GM21723 (cell line): ENCODE measurements at regions not wholly inside any gene's neighbourhood (a gene's known extent, or its start where the extent isn't known, plus 50 kb on each side); places are given as distances from the start of the nearest gene placed in this dataset.

Experiments
- ATAC-seq: cut with Tn5 transposase; IDR thresholded peaks from one replicate; pipeline ENCODE4 v1.9.1; 2021; ENCODE audit warnings: mild to moderate bottlenecking, moderate library complexity; ENCODE audit not compliant: unreplicated experiment

DNA sequence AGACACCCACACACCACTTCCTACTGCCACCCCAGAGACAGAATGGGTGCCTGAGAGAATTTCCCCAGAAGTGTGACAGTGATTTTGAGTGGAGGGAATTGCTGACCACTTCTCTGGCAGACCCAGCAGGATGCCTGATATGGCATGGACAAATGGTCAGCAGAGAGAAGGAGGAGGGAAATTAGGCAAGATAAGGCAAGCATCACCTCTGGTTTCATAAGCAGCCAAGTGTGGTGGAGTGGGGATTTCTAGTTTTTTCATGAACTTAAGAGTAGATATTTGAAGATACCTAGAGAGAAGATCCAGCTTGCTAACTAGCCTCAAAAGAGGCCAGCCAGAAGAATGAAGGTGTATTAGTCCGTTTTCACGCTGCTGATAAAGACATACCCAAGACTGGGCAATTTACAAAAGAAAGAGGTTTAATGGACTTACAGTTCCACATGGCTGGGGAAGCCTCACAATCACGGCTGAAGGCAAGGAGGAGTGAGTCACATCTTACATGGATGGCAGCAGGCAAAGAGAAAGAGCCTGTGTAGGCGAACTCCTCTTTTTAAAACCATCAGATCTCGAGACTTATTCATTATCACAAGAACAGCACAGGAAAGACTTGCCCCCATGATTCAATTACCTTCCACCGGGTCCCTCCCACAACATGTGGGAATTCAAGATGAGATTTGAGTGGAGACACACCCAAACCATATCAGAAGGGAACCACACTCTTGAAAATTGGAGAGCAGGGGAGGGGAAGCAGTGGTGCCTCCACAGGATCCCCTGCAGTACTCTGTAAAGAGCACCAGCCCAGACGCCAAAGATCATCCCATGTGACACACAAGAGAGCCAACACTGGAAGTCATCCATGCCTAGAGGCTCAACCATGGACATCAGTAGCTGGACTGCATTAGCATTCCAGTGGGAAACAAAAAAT is 64.2 kb downstream of the RBM43 start:
- ATAC-seq = no peak

DNA sequence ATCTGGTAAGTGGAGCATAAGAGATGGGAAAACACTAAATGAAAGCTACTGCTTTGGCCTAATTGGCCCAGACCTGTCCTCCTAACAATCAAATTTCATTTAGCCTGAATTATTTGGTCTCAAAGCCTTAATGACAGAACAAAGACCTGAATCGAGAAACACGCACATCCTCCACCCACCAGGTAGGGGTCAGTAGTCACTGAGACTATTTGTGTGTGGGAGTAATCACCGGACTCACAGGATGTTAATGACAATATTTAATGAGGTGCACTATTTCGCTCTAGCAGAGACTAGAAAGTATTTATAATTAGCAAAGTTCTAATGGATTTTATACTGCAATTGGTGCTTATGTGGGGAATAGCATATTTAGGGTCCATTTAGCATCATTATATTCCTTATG is 68.1 kb downstream of the RBM43 start:
- no peak for ATAC-seq

DNA sequence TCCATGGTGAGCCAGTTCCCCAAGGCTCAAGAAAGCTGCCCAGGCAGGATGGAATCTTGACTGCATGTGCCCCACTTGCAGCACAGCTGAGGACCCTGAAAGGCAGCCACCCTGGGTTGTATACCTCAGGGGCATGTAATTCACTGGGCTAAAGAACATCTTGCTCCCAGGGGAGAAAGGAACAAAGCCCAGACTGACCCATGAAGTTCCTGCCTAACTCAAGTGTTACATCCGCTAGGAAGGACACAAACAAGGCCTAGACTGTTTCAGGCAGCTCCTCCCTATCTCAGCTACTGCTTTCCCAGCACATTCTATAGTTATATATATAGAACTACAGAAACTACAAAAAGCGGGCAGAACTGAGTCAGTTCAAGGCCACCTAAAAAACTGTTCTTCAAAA is 69.0 kb downstream of the RBM43 start:
- ATAC-seq = no peak

DNA sequence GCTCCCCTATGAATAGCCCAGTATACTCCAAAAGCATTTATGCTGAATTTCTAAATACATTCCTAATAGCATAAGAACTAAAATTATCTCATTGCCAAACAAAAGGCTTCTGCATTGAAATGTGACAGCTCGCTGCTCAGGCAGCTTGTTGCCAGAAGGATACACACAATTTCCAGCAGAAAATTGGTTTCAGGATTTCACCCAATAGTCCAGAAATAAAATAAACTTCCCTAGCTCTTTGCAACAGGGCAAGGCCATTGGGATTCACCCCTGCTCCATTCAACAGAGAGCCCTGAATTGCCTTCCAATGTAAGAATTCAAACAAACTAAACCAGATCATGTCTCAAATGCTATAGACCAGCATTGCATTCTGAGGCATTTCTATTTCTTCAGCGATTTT is 70.7 kb downstream of the RBM43 start:
- no peak for ATAC-seq

DNA sequence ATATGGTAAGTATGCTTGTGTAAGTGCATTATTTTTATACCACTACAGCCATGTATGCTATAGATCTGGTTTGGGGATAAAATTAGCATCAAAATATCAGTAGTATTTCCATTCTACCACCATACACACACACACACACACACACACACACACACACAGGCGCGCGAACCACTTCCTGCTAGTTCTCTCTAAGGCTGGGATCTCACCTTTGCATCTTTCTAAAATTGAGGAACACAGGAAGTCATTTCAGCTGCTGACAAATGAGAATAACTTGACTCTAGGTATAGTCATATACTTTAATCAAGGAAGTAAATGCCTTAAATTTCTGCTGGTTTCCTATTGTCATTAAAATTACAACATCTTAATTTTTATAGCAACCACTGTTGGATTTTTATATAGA is 72.5 kb downstream of the RBM43 start:
- no peak for ATAC-seq

DNA sequence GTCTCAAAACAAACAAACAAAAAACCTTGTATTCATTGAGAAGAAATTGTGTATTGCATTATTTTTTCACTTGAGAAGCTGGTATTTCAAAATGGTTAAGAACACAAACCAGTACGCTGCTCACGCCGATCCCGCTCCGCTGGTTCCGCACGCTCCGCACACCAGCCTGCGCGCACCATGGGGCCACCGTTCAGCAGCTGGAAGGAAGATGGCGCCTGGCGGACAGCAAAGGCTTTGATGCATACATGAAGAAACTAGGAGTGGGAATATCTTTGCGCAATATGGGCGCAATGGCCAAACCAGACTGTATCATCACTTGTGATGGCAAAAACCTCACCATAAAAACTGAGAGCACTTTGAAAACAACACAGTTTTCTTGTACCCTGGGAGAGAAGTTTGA is 75.7 kb downstream of the RBM43 start:
- ATAC-seq = no peak

DNA sequence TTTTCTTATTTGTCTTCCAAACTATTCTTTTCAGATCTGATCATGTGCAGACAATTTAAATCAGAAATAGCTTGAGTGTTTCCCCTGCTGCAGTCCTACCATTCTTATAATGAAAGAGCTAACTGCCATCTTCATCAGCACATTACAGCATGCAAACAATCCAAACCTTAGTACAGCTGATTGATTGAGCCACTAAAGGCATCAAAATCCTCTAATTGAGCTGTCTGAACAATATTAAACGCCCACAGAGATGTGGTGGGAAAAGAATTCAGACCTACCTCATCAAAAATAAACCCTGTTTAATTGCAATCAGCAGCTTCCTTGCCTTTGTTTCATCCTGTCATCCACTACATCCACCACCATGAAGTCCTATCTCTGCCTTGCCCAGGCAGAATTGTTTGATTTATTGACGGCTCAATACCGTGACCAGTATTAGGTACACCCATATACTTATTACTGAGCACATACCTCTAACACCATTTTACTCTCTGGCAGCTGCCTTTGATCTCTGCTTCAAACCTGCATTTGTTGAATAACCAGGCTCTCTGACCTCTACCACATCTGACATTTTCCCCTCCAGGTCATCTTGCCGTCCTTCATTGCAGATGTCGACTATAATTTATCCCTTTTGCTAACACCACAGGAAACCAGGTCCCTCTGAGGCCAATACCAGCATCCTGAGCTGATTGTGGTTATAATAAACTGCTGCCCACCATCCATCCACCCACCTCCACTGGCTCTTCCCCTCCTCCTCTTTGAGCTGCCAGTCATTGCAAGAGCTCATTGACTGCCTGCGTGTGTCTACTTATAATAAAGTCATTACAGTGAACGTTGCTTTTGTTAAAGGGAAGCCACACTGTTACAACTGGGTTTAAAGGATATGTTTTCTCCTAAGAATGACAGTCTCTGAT is 78.5 kb downstream of the RBM43 start:
- ATAC-seq = no peak

DNA sequence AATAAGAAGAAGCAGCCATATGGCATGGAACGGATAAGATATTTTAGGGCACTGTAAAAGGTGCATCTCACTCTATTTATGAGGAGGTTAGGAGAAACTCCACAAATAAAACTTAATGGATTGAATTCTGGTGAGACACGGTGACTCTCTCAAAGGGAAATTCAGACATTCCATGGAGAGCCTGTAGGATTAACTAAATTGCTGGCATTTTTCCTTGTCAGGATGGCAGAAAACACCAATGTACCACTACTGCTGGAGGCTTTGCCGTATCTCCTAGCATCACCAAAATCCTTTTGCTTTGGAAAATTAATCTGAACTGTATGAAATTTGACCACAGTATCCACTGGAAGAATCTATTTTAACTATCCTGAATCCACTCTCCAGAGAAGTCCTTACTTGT is 79.3 kb downstream of the RBM43 start:
- no peak for ATAC-seq

DNA sequence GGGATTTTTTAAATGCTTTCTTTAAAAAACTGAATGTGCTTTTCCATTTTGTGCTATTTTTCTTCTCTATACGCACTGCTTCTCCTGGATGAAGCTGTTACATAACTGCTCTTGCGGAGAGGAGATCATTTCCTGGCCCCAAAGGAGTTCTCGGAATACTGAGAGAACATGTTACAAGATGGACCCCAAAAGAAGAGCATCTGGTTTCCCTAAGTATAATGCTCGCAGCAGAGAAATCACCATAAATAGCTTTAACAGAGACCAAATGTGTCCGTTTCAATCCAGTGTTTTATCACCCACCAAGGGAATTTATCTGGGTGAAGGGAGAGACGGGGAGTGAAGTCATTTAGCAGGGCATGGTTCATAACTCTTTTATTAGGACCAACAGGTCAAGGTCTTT is 80.1 kb downstream of the RBM43 start:
- ATAC-seq = no peak

DNA sequence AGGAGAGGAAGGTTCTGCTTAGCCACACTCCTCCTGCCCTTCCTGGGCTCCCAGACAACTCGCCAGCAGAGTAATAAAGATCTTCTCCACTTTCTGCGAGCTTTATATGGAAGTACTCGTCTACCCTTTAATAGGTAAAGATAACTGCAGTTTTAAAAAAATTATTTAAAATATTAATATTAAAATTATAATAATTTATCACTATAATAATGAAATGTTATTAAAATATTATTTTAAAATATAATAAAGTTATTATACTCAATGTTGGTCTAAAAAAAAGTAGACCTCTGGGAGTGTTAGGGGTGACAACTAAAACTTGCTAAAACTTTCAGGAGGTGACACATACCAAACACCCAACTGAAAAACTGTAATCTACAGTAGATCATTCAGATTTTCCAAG is 81.5 kb downstream of the RBM43 start:
- no peak for ATAC-seq

DNA sequence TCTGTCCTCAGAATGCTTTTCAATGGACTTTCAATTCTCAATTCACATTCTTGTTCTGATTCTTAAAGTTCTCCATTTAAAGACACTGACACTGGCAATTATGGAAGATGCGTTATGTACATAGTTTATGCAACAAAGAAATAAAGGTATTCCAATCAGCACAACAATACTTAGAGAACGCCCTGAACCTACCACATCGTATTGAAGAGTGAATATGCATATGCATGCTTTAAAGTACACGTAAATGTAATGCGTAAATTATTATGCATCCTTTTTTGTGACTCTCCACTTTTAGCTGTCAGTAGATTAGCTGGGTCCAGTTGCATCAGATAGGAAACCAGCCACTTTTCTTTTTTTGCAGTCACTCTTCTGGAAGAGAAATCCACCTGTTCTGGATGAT is 83.5 kb downstream of the RBM43 start:
- no peak for ATAC-seq

DNA sequence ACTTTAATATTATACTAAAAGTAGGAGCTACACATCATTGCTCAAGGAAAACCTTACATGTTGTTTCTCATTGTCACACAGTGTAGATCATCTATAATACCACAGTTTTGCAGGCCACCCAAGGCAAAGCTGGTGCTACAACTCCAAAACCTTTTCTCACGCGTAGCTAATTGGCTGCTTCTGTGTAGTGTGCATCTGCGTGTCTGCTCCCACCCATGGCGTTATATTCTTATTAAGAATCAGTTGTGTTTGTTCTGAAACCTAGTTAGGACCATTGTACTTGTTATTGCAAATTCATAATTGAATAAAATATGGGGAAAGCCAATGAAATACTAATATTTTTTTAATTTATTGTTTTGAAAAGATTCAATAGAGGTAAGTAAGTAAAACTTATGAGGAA is 83.9 kb downstream of the RBM43 start:
- ATAC-seq = no peak

DNA sequence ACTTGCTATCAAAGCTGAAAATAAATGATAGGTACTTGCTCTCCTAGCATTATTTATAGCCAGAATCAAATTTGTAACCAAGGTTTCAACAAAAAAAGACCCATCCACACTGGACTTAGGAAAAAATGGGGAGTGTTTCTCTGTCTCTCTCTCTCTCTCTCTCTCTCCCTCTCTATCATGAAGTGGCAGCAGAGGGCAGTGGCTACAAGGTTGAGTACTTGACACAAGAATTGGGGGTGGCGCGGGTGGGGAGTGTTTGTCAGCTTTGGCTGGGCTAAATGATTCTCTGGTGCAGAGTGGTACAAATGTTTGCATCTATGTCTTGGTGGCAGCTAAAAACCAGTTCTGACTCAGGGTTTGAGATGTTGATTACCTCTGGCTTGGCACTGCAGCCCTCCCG is 85.0 kb downstream of the RBM43 start:
- ATAC-seq = no peak

DNA sequence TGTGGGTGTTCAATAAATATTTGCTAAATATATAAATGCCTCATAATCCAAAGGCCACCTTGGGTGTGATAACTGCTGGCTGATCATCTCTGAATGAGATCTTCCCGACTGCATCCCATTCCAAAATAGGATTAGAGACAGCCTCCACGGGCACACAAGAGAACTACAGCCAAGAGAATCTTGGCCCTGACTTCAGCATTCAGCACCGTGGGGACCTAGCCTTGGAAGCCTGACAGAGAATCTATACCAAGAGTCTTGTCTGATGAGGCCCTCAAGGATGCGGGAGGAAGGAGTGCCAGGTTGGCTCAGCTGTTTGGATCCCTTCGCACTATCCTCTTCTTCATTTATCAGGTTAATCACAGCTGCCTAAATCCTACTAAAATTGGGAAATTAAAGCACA is 85.8 kb downstream of the RBM43 start:
- no peak for ATAC-seq

DNA sequence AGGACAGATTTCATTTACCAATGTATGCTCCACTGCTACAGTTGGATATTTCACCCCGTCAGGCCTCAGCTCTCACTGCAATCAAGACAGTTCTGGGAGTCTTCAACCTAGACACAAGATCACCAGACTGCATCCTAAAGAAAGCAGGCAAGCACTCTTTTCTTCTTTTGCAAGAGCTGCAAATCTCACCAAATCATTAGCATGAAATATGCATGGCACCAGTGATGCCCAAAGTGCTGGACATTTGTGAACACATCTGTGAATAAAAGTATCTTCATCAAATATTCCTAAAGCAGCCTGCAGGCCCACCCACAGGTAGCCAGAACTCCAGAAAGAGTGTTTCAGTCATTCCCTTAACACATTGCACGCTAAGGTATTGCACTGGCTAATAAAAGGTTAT is 87.5 kb downstream of the RBM43 start:
- ATAC-seq = no peak

DNA sequence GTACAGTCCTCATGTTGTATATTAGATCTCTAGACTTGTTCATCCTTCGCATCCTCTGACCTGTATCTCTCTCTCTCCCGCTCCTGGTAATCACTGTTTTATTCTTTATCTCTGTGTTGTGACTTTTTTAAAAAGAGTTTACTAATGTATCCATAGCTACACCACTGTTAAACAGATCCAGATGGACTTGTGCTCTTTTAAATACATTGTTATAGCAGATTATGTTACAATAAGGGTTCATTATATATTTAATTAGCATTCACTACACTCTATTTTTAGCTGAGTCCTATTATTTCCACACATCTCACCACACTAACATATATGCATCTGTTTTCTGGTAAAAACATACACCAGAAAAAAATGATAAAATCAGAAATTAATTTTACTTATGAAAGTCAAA is 90.5 kb downstream of the RBM43 start:
- no peak for ATAC-seq

DNA sequence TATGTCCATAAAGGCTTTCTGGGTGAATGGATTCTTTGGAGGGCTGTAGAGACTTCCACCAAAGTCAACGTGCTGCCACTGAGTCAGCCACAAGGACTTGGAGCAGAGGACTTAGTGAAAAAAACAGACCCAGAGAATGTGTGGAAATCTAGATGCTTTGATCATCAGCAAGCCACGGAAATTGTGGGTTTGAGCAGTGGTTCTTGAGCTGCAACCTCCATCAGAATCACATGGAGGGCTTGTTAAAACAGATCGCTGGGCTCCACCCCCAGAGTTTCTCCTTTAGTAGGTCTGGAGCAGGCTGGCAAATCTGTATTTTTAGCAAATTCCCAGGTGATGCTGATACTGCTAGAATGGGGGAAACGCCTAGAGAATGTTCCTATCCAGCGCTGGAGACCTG is 95.3 kb downstream of the RBM43 start:
- no peak for ATAC-seq

DNA sequence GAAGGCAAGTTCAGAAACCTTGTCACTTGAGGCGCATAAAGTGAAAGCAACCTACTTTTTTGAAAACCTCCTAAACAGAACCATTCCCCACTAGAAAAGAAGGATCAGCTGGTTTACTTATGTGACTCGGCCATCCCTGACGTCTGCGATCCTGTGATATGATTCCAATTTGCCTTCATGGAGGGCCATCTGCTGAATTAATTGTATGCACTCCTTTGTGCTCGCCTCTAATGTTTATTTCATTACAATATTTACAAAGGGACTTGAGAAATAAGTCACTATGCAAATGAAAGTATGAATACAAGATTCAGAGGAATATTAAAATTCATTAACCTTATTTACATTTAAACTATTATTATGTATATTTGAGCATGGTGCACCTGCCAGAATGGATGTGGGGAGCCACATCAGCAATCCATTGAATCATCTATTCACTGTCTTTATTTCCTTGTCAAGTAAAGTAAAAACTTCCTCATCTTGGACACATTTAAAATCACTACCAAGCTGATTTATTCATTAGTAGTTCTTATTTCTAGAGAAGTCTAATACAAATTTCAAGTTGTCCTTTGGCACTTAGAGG is 96.5 kb downstream of the RBM43 start:
- ATAC-seq = no peak

DNA sequence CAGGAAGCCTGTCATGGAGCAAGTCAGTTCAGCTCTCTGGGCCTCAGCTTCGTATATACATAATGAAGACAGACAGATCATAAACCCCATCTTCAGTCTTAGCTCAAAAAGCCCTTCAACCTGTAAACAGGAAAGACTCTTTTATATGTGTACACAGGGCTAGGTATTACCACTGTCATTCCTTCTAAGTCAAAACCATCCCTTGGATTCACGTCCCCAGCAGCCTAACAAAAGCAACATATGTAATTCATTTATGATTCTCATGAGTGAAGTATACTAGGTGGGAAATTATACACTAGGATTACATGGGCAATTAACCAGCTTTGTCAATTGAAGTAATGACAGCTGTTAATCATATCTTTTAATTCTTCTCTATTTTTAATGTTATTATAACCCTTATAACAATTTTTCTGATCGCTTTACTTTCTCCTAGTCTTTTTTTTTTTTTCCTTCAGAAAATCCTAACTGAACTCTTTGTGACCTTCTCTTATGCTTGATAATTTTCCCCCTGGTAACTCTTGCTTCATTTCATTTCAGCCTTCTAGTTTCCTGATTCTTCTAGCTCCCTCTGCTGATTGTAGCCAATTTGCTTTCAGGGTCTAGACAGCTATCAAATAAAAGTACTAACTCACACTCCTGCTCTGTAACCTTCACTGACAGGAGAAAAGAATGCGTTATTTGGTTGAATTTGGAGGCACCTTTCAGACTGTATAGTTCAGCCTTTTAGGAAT is 99.7 kb downstream of the RBM43 start:
- no peak for ATAC-seq

DNA sequence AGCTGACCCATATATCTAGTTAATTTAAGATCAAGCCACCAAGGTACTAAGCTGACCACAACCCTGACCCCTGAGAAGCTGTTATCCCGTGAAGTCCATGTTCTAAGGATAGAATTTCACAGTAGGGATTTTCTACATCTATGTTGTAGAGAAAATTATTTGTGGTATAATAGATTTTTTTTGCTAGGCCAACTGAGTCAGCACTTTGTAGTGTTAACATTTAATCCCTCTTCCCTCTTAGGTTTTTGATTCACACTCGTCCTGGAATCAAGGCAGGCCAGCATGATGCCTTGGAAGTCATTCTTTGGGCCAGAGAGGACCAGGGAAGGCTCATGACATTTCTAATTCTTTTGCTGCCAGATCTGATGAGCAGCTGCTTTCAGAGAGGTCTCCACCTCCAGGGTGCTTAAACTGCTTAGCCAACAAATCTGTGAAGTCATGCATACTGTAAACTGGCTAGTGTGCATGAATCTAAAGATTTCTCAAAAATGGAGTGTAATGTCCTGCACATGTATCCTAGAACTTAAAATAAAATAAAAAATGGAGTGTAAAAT is 102.5 kb downstream of the RBM43 start:
- ATAC-seq = no peak
